ENCODE measurements at regions not wholly inside any gene's neighbourhood (a gene's known extent, or its start where the extent isn't known, plus 50 kb on each side); places are given as distances from the start of the nearest gene placed in this dataset.

DNA sequence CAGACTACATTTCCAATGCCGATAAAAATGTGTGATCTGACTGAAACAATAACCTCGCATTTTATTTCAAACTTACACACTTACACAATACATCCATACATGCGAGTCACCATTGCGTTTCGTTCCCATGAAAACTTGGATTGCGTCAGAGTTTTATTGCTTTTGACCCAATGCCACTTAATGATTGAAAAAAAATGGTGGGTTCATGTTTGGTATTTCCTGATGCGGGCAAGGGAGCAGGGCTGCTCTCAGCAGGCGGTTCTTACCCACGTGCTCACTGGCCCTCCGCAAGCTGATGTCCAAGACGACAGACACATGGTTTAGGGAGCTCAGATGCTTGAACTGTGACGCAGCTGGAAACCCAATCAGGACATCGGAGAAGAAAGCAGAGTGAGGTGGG lies 281.0 kb upstream of the SULF2 start:
- no peaks in the 10 kb centered on the region for H3K27me3 ChIP-seq
- no peak overlapping the region for H2AFZ ChIP-seq (replicated peaks)
- H3K4me1 Mint-ChIP-seq: no peaks in the 10 kb centered on the region
- H3K36me3 ChIP-seq: no peaks in the 10 kb centered on the region
- H3K79me2 ChIP-seq (ENCODE audit: low read depth): no peaks in the 10 kb centered on the region
- no peaks in the 10 kb centered on the region for H3F3A ChIP-seq (ENCODE audit: low read depth)
- H3K27ac ChIP-seq: no peak overlapping the region
- H3K4me1 ChIP-seq: no peaks in the 10 kb centered on the region
- no peak overlapping the region for H3K27ac Mint-ChIP-seq
- H4K20me1 ChIP-seq (ENCODE audit: low read depth): no peaks in the 10 kb centered on the region
- H3K9me3 ChIP-seq (ENCODE audit: low read depth): no peaks in the 10 kb centered on the region
- H3K4me3 ChIP-seq: no peak overlapping the region
- H3K4me2 ChIP-seq: no peak overlapping the region
- H3K4me3 Mint-ChIP-seq: no peak overlapping the region
- peaks cover 8% of the 10 kb centered on the region for H3K9me3 Mint-ChIP-seq
- H3K9ac ChIP-seq: no peak overlapping the region
- no peak for DNase-seq (ENCODE audit: low spot score)
- peaks cover 11% of the 10 kb centered on the region for H3K27me3 Mint-ChIP-seq (ENCODE audit: insufficient read depth, low read depth)
- no peaks in the 10 kb centered on the region for H3K36me3 Mint-ChIP-seq
- TF ChIP-seq EZH2phosphoT487 (IDR thresholded peaks at IDR 0.05) (no peak), EZH2 (IDR thresholded peaks at IDR 0.05) (no peak)
- TF ChIP-seq, protein P1, sequence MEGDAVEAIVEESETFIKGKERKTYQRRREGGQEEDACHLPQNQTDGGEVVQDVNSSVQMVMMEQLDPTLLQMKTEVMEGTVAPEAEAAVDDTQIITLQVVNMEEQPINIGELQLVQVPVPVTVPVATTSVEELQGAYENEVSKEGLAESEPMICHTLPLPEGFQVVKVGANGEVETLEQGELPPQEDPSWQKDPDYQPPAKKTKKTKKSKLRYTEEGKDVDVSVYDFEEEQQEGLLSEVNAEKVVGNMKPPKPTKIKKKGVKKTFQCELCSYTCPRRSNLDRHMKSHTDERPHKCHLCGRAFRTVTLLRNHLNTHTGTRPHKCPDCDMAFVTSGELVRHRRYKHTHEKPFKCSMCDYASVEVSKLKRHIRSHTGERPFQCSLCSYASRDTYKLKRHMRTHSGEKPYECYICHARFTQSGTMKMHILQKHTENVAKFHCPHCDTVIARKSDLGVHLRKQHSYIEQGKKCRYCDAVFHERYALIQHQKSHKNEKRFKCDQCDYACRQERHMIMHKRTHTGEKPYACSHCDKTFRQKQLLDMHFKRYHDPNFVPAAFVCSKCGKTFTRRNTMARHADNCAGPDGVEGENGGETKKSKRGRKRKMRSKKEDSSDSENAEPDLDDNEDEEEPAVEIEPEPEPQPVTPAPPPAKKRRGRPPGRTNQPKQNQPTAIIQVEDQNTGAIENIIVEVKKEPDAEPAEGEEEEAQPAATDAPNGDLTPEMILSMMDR (IDR thresholded peaks at IDR 0.05): no peak

DNA sequence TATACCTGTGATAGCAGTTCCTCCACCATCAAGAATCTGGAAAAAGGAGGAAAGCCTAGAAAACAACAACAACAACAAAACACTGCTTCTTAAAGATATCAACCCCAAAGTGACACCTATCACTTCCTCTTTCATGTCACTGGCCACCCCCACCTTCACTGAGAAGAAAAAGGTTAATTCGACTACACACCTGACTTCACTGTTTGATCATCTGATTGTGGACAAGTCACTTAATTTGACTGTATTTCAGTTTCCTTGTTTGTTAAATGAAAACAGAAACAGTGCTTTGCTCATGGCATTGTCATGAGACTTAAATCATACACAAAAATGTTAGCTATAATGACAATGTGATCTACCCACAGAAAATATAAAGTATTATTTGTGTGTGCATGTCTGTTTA lies 280.6 kb upstream of the SULF2 start:
- Histone ChIP-seq H3K79me2 (ENCODE audit: low read depth) (no peaks in the 10 kb centered on the region), H3K4me1 (no peaks in the 10 kb centered on the region), H3K9me3 (ENCODE audit: low read depth) (no peaks in the 10 kb centered on the region), H4K20me1 (ENCODE audit: low read depth) (no peaks in the 10 kb centered on the region), H3F3A (ENCODE audit: low read depth) (no peaks in the 10 kb centered on the region), H3K27me3 (no peaks in the 10 kb centered on the region), H2AFZ (replicated peaks) (no peak overlapping the region), H3K4me2 (no peak overlapping the region), H3K9ac (no peak overlapping the region), H3K4me3 (no peak overlapping the region), H3K27ac (no peak overlapping the region), H3K36me3 (no peaks in the 10 kb centered on the region)
- Mint-ChIP-seq H3K9me3 (peaks cover 8% of the 10 kb centered on the region), H3K4me1 (no peaks in the 10 kb centered on the region), H3K27me3 (ENCODE audit: insufficient read depth, low read depth) (peaks cover 11% of the 10 kb centered on the region), H3K36me3 (no peaks in the 10 kb centered on the region), H3K4me3 (no peak overlapping the region), H3K27ac (no peak overlapping the region)
- no peak for DNase-seq (ENCODE audit: low spot score)
- TF ChIP-seq EZH2 (IDR thresholded peaks at IDR 0.05) (no peak), EZH2phosphoT487 (IDR thresholded peaks at IDR 0.05) (no peak)
- TF ChIP-seq, protein P1 (IDR thresholded peaks at IDR 0.05): no peak

DNA sequence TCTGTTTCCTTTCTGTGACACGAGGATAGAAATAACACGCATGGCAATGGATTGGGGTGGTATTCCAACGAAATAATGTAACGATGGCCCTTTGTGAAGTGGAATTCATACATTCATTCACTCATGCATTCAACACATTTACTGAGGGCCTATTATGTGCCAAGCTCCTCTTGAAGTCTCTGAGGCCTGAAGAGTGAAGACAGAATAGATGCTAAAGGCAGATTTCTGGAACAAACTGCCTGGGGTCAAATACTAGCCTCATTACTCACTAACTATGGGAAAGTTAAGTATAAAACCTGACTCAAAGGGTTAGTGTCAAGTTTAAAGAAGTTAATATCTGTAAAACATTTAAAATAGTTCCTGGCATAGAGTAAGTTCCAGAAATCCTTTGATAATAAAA lies 279.6 kb upstream of the SULF2 start:
- Mint-ChIP-seq H3K27ac (no peak overlapping the region), H3K36me3 (no peaks in the 10 kb centered on the region), H3K4me3 (no peak overlapping the region), H3K27me3 (ENCODE audit: insufficient read depth, low read depth) (peaks cover 10% of the 10 kb centered on the region), H3K9me3 (peaks cover 8% of the 10 kb centered on the region), H3K4me1 (no peaks in the 10 kb centered on the region)
- Histone ChIP-seq H3K4me1 (no peaks in the 10 kb centered on the region), H3K4me3 (no peak overlapping the region), H3K9ac (no peak overlapping the region), H3K27me3 (no peaks in the 10 kb centered on the region), H4K20me1 (ENCODE audit: low read depth) (no peaks in the 10 kb centered on the region), H3K36me3 (no peaks in the 10 kb centered on the region), H3F3A (ENCODE audit: low read depth) (no peaks in the 10 kb centered on the region), H3K9me3 (ENCODE audit: low read depth) (no peaks in the 10 kb centered on the region), H2AFZ (replicated peaks) (no peak overlapping the region), H3K4me2 (no peak overlapping the region), H3K79me2 (ENCODE audit: low read depth) (no peaks in the 10 kb centered on the region), H3K27ac (no peak overlapping the region)
- no peak for DNase-seq (ENCODE audit: low spot score)
- TF ChIP-seq, protein P1 (IDR thresholded peaks at IDR 0.05): no peak
- TF ChIP-seq EZH2phosphoT487 (IDR thresholded peaks at IDR 0.05): no peak
- TF ChIP-seq EZH2 (IDR thresholded peaks at IDR 0.05): no peak
